Endothelial cell of umbilical vein (primary cell): ENCODE measurements at regions not wholly inside any gene's neighbourhood (a gene's known extent, or its start where the extent isn't known, plus 50 kb on each side); places are given as distances from the start of the nearest gene placed in this dataset.
"Not testable (repeated sequence)": the region's sequence is repeated elsewhere in the genome, so short reads cannot be mapped to it uniquely, and the experiment has no call there.

Experiments used
- BruUV-seq: library from RNA; stranded (reverse); fragments of 400-500 nt; replicated peaks from 2 replicates; lab custom pipeline; 2021; lab: Mats Ljungman, UMichigan
- CTCF ChIA-PET: fragments of 300-600, 350-600 bp; sonication (Branson Sonifier 250); formaldehyde crosslinking; loops from one replicate; lab custom pipeline; 2021; ENCODE audit warnings: antibody characterized with exemption, inconsistent platforms; lab: Charles Lee
- POLR2A ChIA-PET: fragments of 300-600, 350-600 bp; sonication (Branson Sonifier 250); formaldehyde crosslinking; loops from one replicate; lab custom pipeline; 2021; ENCODE audit warnings: antibody characterized with exemption, inconsistent platforms; lab: Charles Lee
- DNase-seq: peaks from one replicate; pipeline ENCODE4 v3.0.0-alpha.2; 2011; ENCODE audit warnings: low read depth, low spot score
- FAIRE-seq: peaks from 2 replicates; lab custom pipeline; 2011; peaks lifted over from hg19 to GRCh38; lab: Jason Lieb, UNC
- H2AFZ ChIP-seq: 2 replicates; pipeline ENCODE4 v1.6.0; 2012; ENCODE audit warnings: low read depth, low read length, control low read depth, inconsistent platforms
- H3K27ac ChIP-seq: 2 replicates; pipeline ENCODE4 v1.5.1; 2011; ENCODE audit warnings: low read depth, mild to moderate bottlenecking, control low read depth, low read length, moderate library complexity; ENCODE audit not compliant: insufficient read depth
- H3K27me3 ChIP-seq, 2 experiments: 2 replicates each; pipeline versions ENCODE4 v1.6.0 to v1.6.1; 2011; ENCODE audit warnings: low read length in 2 of 2, mixed read lengths in 1 of 2; ENCODE audit not compliant: control insufficient read depth in 2 of 2, insufficient read depth in 2 of 2
- H3K36me3 ChIP-seq, 2 experiments: 2 replicates in 1 of 2; 3 replicates in 1 of 2; pipeline ENCODE4 v1.5.1; 2011; ENCODE audit warnings: low read length in 2 of 2, mild to moderate bottlenecking in 1 of 2, moderate library complexity in 1 of 2; ENCODE audit not compliant: control insufficient read depth in 2 of 2, insufficient read depth in 2 of 2; ENCODE audit errors: extremely low read depth in 1 of 2
- H3K4me1 ChIP-seq: 3 replicates; pipeline ENCODE4 v1.5.1; 2011; ENCODE audit warnings: mild to moderate bottlenecking, low read length; ENCODE audit not compliant: control insufficient read depth, insufficient read depth; ENCODE audit errors: extremely low read depth
- H3K4me2 ChIP-seq: 2 replicates; pipeline ENCODE4 v1.6.1; 2011; ENCODE audit warnings: low read length, control low read depth, mixed read lengths; ENCODE audit not compliant: insufficient read depth
- H3K4me3 ChIP-seq, 3 experiments: fragments of 200-600 bp in 1 of 3; sonication (generic), shearing (Covaris generic) in 1 of 3; replicated peaks in 1 of 3; 2 replicates each; pipeline ENCODE4 v1.5.1; 2011 to 2016; ENCODE audit warnings: control low read depth in 3 of 3, low read length in 3 of 3, mild to moderate bottlenecking in 2 of 3, inconsistent platforms in 1 of 3, low read depth in 1 of 3, moderate library complexity in 1 of 3; ENCODE audit not compliant: insufficient read depth in 1 of 3
- H3K79me2 ChIP-seq: 2 replicates; pipeline ENCODE4 v1.6.0; 2012; ENCODE audit warnings: low read length, inconsistent platforms; ENCODE audit not compliant: control insufficient read depth, insufficient read depth
- H3K9ac ChIP-seq: replicated peaks from 2 replicates; pipeline ENCODE3; 2011; ENCODE audit warnings: low read length, control low read depth; ENCODE audit not compliant: insufficient read depth; ENCODE audit errors: extremely low read depth
- H3K9me1 ChIP-seq: replicated peaks from 3 replicates; pipeline ENCODE4 v1.6.0; 2011; ENCODE audit warnings: mild to moderate bottlenecking, low read length; ENCODE audit not compliant: control insufficient read depth, insufficient read depth; ENCODE audit errors: extremely low read depth
- H3K9me3 ChIP-seq: replicated peaks from 2 replicates; pipeline ENCODE4 v1.5.1; 2012; ENCODE audit warnings: low read length, inconsistent platforms; ENCODE audit not compliant: control insufficient read depth, insufficient read depth
- H4K20me1 ChIP-seq: replicated peaks from 2 replicates; pipeline ENCODE3; 2011; ENCODE audit warnings: mild to moderate bottlenecking, low read length; ENCODE audit not compliant: control insufficient read depth, insufficient read depth; ENCODE audit errors: extremely low read depth
- dilution Hi-C: fragments of 300-500 bp; cut with MboI; formaldehyde crosslinking; loops from one replicate; pipeline ENCODE4 v1.15.0; 2019; ENCODE audit warnings: low sequenced_read_pairs; ENCODE audit not compliant: extremely low pct_ligation_motif_present
- intact Hi-C: fragments of 100-400 bp; cut with micrococcal nuclease; formaldehyde crosslinking; loops from one replicate; pipeline ENCODE4 v1.10.0; 2022

- H3K79me2 ChIP-seq, POLR2A ChIA-PET, H3K9me3 ChIP-seq, H3K9me1 ChIP-seq, H3K36me3 ChIP-seq, H3K4me2 ChIP-seq, dilution Hi-C loops, H3K4me3 ChIP-seq, DNase-seq, H3K27ac ChIP-seq, FAIRE-seq, H2AFZ ChIP-seq, H3K9ac ChIP-seq, intact Hi-C loops, H4K20me1 ChIP-seq, H3K27me3 ChIP-seq, CTCF ChIA-PET, BruUV-seq: not testable (repeated sequence)
- H3K4me1 ChIP-seq: peaks cover 20% of the 10 kb centered on the region
Measured at GRCh38 chr5:119299242-119299614, 56.6 kb upstream of the TNFAIP8 start.

GRCh38 chr5:119299615-119300310, 56.1 kb upstream of the TNFAIP8 start:
- peaks cover 26% of the 10 kb centered on the region for H3K4me1 ChIP-seq
- intact Hi-C loops, H3K9ac ChIP-seq, H3K9me1 ChIP-seq, H2AFZ ChIP-seq, H3K27ac ChIP-seq, H3K4me2 ChIP-seq, H3K9me3 ChIP-seq, H3K4me3 ChIP-seq, BruUV-seq, POLR2A ChIA-PET, H4K20me1 ChIP-seq, DNase-seq, dilution Hi-C loops, H3K36me3 ChIP-seq, H3K27me3 ChIP-seq, FAIRE-seq, H3K79me2 ChIP-seq: not testable (repeated sequence)
- CTCF ChIA-PET: interaction anchor here (1.3 kb wide), 1 partner anchor 35 kb away, joined by 3 read pairs; no protein-coding TSS in a partner anchor
